ENCODE measurements at regions not wholly inside any gene's neighbourhood (a gene's known extent, or its start where the extent isn't known, plus 50 kb on each side); places are given as distances from the start of the nearest gene placed in this dataset.

- ATAC-seq, result no peak
- 72 to 82% methylated on average over 1 of the region's 1 CpG for WGBS, 2 donors
Observed at GRCh38 chr7:69173846-69174245, 424.4 kb upstream of the AUTS2 start.

GRCh38 chr7:69176841-69177240 is 421.4 kb upstream of the AUTS2 start:
- no peak for ATAC-seq
- no peaks in the 10 kb centered on the region for H3K36me3 ChIP-seq
- no peak overlapping the region for H3K4me3 ChIP-seq
- no peak overlapping the region for H3K27ac ChIP-seq
- 44 to 67% methylated on average over 2 of the region's 2 CpGs for WGBS, 2 donors
- H3K27me3 ChIP-seq, result no peaks in the 10 kb centered on the region
- FAIRE-seq, result no peak
- H3K4me1 ChIP-seq, result no peaks in the 10 kb centered on the region
- intact Hi-C loops (cut with DNase I), result no loop called here
- TF ChIP-seq CTCF (IDR thresholded peaks at IDR 0.05), result no peak
- no peak for DNase-seq
- H3K9me3 ChIP-seq, result no peaks in the 10 kb centered on the region

More at GRCh38 chr7:69173846-69174245, 424.4 kb upstream of the AUTS2 start:
- Histone ChIP-seq H3K27me3 (no peaks in the 10 kb centered on the region), H3K27ac (no peak overlapping the region), H3K9me3 (no peaks in the 10 kb centered on the region), H3K4me1 (no peaks in the 10 kb centered on the region), H3K36me3 (no peaks in the 10 kb centered on the region), H3K4me3 (no peak overlapping the region)
- FAIRE-seq, result no peak
- DNase-seq, result no peak
- intact Hi-C loops (cut with DNase I), result no loop called here
- TF ChIP-seq CTCF (IDR thresholded peaks at IDR 0.05), result no peak

- Histone ChIP-seq H3K27me3 (no peaks in the 10 kb centered on the region), H3K4me3 (no peak overlapping the region), H3K27ac (no peak overlapping the region), H3K36me3 (no peaks in the 10 kb centered on the region), H3K9me3 (no peaks in the 10 kb centered on the region), H3K4me1 (no peaks in the 10 kb centered on the region)
- WGBS, 2 donors, result 35 to 37% methylated on average over 5 of the region's 5 CpGs
- FAIRE-seq, result peak; percentile 57
- no peak for DNase-seq
- TF ChIP-seq CTCF (IDR thresholded peaks at IDR 0.05), result no peak
- ATAC-seq, result no peak
- intact Hi-C loops (cut with DNase I), result no loop called here
Observed at GRCh38 chr7:69177461-69177861, 420.8 kb upstream of the AUTS2 start.

GRCh38 chr7:69177941-69178494 is 420.3 kb upstream of the AUTS2 start:
- TF ChIP-seq CTCF (IDR thresholded peaks at IDR 0.05), result no peak
- intact Hi-C loops (cut with DNase I), result no loop called here
- DNase-seq, result no peak
- Histone ChIP-seq H3K27me3 (no peaks in the 10 kb centered on the region), H3K4me1 (no peaks in the 10 kb centered on the region), H3K9me3 (no peaks in the 10 kb centered on the region), H3K27ac (no peak overlapping the region), H3K4me3 (no peak overlapping the region), H3K36me3 (no peaks in the 10 kb centered on the region)
- FAIRE-seq, result no peak
- peak in 1 of 4 donors; percentile 21 for ATAC-seq
- WGBS, 2 donors, result 61 to 70% methylated on average over 9 of the region's 9 CpGs

- DNase-seq, result no peak
- no peak overlapping the region for H3K27ac ChIP-seq
- H3K4me3 ChIP-seq, result no peak overlapping the region
- H3K27me3 ChIP-seq, result no peaks in the 10 kb centered on the region
- intact Hi-C loops (cut with DNase I), result no loop called here
- ATAC-seq, result no peak
- TF ChIP-seq CTCF (IDR thresholded peaks at IDR 0.05), result no peak
- H3K9me3 ChIP-seq, result no peaks in the 10 kb centered on the region
- FAIRE-seq, result no peak
- no peaks in the 10 kb centered on the region for H3K4me1 ChIP-seq
- H3K36me3 ChIP-seq, result no peaks in the 10 kb centered on the region
- WGBS, 2 donors, result 44 to 47% methylated on average over 1 of the region's 1 CpG
Observed at GRCh38 chr7:69180662-69181061, 417.6 kb upstream of the AUTS2 start.

Measured in pancreas (tissue), 10 donors.